ENCODE measurements at regions not wholly inside any gene's neighbourhood (a gene's known extent, or its start where the extent isn't known, plus 50 kb on each side); places are given as distances from the start of the nearest gene placed in this dataset.

DNA sequence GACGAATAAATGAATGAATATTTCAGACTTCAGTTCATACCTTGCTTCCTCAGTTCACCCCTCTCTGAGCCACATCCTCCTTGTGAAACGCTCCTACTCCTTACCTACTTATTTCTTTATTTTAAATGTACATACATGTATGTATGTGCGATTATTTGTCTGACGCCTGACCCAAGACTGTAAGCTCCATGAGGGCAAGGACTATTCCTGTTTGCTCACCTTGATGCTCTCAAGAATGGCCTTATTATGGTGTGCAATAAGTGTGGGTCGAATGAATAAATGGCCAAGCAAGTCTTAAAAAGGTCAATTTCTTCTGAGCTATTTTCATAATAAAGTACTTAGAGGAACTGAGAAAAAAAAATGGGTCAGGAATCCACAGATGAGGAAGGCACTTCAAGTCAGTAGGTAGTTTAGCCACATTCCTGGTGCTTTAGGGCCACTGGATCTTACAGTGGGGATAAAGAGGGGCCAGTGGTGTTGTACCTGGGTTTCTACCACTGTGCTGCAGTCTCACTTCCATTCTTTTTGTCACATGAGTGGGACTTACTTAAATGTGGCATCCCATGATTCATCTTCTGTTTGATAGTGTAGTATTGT lies 74.7 kb downstream of the SDC1 start:
- no peak for DNase-seq (ENCODE audit: low spot score)

DNA sequence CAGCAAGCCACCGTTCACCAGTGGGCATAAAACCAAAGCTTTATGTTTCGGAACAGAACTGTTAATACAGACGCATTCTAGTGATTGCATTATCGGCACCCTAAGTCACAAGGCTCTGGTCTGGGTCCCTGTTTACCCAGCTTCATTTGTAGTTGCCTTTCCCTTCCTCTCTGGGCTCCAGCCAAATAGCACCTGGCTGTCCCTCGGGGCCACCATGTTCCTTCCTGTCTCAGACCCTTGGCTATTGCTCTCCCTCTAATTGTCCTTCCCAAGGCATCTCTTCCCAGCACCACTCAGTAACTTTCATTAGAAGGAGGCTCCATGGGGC lies 75.3 kb downstream of the SDC1 start:
- peak; percentile 11 for DNase-seq (ENCODE audit: low spot score)

DNA sequence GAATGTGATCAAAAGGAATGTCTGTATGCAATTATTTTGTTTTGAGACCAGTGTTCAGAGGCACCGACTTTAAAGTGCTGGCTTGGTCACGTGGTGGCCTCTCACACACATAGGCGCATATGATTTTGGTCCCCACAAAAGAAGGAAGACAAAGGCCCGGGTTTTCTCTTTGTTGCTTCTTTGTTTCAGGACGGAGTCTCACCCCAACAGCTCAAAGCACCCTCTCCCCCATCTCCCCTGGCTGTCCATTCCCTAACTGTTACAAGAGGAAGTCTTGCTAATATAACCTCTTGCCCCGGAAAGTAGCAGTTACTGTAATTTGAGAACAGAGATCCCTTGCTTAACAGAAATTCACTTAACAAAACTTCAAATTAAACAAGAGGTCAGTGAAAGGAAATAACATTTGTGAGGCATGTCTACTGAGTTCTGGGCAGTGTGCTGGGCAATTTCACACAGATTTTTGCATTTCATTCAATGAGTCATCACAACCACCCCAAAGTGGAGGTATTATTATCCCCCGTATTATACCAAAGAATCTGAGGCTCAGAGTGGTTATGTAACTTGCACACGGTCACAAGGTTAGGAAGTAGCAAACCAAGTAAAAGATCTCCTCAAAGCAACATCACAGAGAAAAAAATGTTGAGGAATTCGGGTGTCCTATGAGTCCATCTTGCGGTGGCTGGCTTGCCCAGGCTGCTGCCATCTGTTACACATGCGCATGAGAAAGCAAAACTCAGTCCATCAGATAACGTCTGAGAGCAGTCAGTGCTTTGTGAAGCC lies 75.8 kb downstream of the SDC1 start:
- peak; percentile 11 for DNase-seq (ENCODE audit: low spot score)

DNA sequence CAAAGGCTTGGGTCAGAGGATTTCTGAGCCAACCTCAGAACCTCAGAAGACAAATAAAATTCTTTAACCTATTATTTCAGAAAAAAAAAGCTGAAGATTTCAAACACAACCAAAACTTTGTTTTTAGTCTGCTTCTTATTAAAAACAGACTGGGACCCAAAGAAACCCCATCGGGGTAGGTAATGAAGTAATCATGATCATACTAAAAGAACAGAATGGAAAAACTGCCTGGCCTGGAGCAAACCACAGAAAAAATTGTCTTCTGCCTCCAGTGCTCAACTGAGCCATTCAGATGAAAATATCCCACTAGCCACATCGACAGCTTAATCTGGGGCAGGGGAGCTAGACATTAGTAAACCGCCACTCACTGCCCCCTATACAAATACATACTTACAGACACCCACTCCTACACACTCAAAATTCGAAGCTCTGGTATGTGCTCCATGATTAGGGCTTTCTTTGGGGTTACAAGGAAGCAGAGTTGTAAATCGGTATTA lies 76.5 kb downstream of the SDC1 start:
- no peak for DNase-seq (ENCODE audit: low spot score)

DNA sequence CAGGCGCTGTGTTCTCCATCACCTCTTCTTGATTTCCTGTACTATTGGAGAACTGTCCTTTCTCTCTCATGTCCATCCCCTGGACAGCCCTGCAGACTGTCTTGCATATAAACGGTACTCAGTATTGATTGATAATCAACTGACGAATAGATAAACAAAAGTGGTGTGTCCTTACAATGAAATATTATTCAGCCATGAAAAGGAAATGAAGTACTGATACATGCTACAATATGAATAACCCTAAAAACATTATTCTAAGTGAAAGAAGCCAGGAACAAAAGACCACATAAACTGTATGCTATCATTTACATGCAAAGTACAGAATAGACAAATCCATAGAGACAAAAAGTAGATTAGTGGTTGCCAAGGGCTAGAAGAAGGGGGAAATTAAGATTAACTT lies 77.6 kb downstream of the SDC1 start:
- no peak for DNase-seq (ENCODE audit: low spot score)

DNA sequence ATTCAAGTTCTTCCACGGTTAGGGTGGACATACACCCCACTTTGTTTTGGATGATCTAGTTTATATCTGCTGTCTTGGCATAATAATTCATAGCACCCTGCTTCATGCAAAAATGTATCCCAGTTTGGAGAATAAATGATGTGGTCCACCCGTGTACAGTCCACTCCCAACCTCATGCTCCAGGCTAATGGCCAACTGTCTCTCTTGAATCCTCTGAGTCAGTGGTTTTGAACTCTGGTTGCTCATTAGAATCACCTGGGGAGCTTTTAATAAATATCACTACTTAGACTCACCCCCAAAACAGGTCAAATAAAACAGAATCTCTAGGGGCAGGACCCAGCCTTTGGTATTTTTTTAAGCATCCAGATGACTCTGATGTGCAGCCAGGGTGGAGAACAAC lies 78.5 kb downstream of the SDC1 start:
- no peak for DNase-seq (ENCODE audit: low spot score)

DNA sequence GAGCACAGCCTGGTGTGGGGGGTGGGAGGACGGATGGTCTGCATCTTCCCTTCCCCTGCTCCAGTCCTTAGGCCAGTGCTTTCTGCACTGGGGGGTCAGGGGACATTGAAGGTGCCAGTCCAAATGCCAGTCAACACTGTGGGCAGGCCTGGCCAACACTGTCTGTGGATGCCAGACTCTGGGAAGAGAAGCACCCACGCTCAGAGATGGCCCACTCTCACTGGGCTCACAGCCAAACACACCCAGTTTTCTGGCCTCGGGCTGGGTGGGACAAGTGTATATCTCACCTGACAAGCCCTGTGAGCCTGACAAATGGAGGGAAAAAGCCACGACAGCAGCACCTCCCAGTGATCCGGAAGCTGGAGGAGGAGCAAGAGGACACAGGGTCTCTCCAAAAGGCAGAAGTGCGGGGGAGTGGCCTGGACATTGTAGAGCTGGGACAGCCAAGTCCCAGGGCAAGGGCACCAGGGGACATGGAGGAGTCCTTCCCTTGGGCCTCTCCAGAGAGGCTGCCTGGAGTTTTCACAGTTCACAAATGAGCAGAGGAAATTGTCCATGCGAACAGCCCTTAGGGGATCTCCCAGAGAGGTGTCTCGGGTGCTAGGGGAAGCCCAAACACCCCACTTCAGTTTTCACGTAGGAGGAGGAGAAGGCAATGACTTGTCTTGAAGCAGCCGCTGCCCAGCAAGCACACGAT lies 79.3 kb downstream of the SDC1 start:
- no peak for DNase-seq (ENCODE audit: low spot score)

DNA sequence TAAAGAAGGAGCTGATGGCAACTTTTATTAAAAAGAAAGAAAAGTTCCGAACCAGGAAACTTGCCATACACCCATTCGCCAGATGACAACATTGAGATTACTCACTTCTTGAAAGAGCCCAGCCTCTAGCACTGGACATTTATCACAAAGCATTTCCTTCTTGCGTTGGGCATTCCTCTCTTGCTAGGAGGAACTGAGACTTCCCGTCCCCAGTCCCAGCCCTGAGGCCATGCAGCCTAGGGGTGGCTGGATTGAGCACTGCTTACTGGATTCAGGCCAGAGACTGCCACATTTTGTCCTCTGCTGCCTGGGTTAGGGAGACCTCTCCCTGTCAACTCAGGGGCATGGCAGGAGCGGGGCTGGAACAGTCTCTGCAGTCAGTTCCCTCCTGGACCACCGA lies 80.1 kb downstream of the SDC1 start:
- DNase-seq (ENCODE audit: low spot score), result no peak

DNA sequence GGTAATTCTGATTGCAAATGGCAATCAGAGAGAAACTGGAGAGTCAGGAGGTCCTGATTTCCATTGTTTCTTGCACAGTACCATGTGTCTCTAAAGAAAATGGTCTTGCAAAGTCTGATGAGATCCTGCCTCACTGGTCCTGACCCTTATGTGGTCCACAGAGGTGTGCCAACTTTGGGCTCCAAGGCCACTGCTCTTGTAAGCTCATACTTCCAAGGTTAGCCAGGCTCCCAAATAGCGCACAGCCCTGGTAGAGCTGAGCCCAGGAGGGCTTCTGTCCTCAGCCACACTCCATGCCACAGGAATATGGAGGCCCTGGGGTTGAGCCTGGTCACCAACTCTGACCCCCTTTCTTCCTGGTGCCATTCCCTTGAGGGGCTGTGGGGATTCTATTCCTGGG lies 80.7 kb downstream of the SDC1 start:
- DNase-seq (ENCODE audit: low spot score), result peak; percentile 28

DNA sequence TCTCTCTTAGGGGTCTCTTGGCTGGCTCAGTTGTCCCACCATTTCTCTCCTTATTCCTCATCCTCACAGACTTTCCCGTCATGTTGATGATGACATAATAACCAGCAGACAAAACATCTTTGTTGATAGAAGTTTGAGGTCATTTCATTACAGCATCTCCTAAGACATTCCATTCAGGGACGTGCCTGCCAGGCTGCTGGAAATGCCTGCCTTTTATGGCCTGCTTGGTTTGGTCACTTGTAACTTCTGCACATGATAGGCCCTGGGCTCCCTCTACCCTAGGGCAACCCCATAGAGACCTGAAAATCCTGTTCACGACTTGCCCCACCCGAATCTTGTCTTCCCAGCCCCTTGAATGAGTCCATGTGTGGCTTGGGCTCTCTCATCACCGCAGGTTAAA lies 81.7 kb downstream of the SDC1 start:
- DNase-seq (ENCODE audit: low spot score), result peak; percentile 26

DNA sequence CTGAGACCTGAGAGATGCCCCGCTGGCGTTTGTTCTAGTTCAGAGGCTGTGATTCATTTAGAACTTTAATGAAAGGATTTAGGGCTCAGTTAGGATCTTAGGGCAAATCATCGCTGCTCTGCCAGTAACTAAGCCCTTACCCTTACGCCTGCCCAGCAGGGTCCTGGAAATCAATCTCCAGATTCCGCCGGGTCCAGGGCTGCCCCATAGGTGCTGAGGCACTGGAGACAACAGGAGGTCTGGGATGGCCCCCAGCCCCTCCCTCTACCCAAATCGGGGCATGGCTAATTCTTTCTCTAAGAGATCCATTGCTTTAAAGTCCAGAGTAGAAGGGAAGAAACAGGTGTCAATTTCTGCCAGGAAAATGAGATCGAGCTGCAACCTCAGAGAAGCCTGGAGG lies 83.1 kb downstream of the SDC1 start:
- peak; percentile 14 for DNase-seq (ENCODE audit: low spot score)

DNA sequence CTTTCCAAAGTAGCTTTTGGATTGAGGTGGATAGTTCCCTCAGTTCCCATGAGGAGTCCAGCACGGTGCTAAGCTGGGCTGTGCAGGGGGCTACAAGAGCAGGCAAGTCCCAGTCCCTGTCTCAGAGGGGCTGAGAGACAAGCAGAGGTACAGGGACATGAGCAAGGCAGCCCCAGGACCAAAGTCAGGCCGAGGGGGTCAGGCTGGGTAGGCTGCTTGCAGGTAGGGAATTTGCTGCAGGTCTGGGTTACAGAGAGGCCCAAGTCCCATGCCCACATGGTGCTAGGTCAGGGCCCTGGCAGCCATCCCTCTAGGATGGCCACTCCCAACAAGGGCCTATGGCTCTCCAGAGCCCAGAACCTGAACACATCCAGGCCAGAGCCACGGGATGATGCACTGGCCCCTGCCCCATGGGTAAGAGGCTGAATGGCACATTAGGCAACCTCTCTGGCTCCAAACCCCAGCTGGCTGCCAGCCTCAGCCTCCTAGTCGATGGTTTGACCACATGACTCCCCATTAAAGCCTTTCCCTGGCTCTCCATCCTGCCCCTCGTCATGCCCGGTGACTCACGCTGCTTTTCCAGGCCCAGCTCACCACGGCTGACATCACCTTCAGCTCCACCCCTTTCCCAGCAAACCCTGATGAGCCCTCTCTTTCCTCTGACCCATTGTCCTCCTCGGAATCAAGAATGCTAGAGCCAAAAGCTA lies 83.7 kb downstream of the SDC1 start:
- DNase-seq (ENCODE audit: low spot score), result peak; percentile 90

DNA sequence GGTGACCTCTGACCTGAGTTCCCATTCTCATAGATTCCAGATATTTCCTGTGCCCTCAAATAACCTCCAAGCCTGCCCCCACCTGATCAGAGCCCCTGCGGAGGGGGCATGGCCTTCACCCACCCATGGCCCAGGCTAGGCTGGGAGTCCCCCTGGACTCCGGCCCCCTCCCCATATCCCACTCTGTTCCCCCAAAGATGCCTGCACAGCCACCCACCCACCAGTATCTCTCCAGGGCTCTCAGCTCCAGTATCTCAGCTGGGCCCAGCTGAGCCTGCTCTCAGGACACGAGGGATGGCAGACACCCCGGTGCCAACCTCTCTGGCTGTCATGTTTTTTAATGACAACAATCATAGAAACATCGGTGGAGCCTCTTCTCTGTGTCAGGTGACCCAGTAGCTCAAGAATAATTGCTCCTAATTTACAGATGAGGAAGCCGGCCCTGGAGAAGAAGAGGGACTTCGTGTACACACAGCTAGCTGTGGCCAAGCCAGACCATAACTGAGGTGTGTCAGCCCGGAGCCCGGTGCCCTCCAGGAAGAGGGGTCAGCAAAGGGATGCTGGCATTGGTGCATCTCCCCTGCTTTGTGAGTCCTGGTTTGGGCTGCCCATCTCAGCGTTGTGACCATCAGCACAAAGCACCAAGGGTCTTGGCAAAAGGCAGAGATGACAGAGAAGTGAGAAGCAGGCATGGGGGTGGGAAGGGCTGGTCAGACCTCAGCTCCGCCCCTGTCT lies 84.4 kb downstream of the SDC1 start:
- DNase-seq (ENCODE audit: low spot score), result no peak

DNA sequence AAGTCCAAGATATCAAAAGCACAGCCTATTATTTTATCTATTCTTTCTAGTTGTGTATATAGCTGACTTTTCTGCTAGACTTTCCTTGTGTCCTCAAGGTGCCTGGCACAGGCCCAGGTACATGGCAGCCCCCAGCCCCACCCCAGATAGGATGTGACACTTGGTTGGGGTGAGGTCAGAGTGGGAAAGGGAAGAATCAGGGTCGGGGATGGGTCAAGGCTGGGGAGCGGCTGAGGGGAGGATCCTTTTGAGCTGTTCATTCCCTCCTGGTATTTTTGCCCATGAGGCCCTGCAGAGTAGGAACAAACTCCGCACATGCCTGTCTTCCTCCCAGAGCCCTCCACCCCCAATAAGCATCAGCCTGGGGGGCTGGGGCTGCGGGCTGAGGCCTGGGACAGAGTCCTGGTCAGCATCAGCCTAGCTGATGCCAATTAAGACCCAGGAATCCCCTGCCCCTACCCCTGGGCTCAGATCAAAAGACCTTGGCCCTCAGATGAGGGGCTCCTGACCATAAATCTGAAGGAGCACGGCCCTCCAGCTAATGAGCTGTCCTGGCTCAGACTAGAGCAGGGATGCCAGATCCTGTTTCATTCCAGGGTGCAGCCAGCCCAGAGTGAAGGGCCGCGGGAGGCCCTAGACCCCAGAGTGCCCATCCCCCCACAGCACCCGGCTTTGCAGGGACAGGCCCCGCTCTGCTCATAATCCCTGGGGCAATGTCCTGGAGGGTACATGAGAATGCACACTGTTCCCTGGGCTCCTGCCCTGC lies 85.3 kb downstream of the SDC1 start:
- no peak for DNase-seq (ENCODE audit: low spot score)

DNA sequence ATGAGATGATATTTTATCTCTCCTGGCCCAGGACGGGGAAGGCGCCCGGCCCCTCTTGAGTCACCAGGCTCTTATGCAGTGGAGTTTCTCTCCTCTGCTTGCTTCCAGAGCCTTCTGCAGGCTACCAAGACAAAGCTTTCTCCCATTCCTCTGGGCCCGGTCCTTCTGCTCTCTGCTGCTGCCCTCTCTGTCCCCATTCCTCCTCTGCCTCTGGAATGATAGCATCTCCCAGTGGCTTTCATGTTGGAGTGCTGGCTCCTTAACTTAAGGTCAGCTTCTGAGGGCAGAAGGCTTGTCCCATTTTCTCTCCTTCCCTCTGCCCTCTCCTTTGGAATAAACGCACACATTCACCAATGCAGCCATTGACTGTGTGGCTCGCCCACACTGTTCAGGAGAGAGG lies 86.2 kb downstream of the SDC1 start:
- DNase-seq (ENCODE audit: low spot score), result no peak

DNA sequence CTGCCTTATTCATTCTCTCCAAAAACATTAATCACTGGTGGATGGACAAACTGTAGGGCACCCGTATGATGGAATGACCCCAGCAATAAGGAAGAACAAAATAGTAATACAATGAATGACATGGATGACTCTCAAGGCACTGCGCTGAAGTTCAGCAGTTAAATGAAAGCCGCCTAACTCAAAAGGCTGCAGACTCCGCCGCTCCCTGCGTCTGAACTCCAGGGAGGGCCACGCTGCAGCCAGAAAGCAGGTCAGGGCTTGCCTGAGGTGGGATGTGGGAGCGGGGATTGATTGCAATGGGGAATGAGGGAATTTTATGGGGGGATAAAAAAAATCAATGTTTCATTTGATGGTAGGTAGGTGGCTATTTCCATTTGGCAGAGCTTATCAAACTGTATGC lies 86.5 kb upstream of the LAPTM4A start:
- DNase-seq (ENCODE audit: low spot score), result no peak

DNA sequence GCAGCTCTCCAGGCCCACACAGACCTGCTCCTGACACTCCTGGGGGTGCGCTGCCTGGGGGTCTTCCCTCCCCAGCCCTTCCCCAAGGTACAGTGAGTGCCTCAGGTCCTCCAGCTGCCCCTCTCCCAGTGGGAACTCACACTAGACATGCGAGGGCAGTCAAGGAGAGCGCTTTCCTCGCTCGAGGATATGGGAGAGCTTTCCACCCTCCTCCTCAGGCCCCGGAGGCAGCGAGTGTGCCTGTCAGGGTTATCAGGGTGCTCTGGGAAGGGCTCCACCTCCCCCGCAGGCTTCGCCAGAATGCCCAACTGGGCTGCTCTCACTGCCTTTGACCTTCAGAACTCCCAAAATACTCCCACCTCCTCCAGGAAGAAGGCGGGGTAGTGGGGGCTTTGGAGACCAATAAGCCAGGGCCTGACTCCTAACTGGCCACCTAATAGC lies 85.7 kb upstream of the LAPTM4A start:
- DNase-seq (ENCODE audit: low spot score), result no peak

DNA sequence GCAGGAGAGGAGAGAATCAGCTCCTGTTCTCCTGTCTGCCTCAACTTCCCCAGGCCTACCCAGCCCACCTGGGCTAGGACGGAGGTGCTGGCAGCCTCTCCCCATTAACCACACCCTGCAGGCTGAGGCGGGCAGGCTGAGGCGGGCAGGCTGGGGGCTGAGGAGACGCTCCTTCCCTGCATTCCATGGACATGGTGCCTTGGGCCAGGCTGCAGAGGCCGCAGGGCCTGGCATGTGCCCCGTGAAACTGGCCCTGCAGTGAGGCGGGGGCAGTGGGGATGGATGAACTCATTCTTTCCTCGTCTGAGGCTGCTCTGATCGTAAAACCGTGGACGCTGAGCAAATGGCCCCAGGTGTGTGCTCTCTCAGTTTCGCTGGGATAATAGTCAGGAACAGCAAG lies 84.7 kb upstream of the LAPTM4A start:
- no peak for DNase-seq (ENCODE audit: low spot score)

DNA sequence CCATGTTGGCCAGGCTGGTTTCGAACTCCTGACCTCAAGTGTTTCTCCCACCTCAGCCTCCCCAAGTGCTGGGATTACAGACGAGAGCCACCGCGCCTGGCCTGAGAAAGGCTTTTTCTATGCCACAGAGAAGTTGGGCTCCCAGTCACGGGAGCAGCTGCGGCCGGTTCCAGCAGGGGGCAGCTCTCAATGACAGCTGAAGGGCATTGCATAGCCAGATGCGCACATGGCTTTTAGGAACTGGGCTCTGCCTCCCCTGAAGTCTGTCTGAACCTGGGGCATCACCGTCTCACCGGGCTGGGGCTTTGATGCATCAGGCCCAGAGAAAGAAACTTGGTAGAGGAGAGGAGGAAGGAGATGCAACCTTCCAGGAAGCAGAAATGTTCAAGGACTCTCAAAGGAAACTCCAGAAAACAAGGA lies 84.2 kb upstream of the LAPTM4A start:
- DNase-seq (ENCODE audit: low spot score), result peak; percentile 88

DNA sequence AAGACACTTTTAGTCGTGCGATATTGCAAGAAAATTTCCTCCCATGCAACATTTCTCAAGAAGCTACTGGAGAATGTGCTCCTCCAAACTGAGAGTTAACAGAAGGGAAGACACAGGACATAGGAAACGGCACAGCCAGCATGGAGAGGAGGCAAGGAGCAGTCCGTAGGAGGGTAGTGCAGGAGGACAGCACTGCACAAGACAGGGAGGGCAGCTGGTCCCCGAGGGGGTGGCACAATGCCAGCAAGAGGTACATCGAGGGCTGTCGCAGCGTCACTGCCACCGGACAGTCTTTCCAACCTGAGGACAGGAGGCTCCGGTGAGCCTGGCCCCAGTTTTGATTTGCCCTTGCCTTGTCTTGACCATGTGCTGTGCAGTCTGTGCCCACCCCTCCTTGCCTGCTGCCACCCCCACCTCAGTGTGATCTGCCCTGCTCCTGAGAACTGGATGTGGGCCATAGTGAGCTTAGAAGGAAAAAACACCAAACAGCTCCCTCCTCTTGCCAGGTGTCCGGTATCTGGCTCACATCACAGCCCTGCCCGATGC lies 81.6 kb upstream of the LAPTM4A start:
- peak; percentile 83 for DNase-seq (ENCODE audit: low spot score)

All from mesenteric fat pad (tissue), 1 donor.